Breast epithelium (tissue), 3 donors: ENCODE measurements at regions not wholly inside any gene's neighbourhood (a gene's known extent, or its start where the extent isn't known, plus 50 kb on each side); places are given as distances from the start of the nearest gene placed in this dataset.

Experiments used
- POLR2A ChIP-seq: fragments of 450-650 bp; IDR thresholded peaks from one replicate; pipeline ENCODE4 v1.6.1; 2016; ENCODE audit warnings: antibody characterized with exemption, mild to moderate bottlenecking, moderate library complexity
- POLR2AphosphoS5 ChIP-seq, 3 donors: sonication (generic); formaldehyde crosslinking; IDR thresholded peaks; one replicate each; pipeline ENCODE4 v1.6.1; 2017; ENCODE audit warnings: antibody characterized with exemption in 3 of 3
- TF ChIP-seq, protein P1 (sequence below), 3 donors: fragments of 450-650 bp; IDR thresholded peaks; one replicate each; pipeline ENCODE4 v1.5.1; 2016 to 2017; ENCODE audit warnings: antibody characterized with exemption in 3 of 3, mild to moderate bottlenecking in 3 of 3, moderate library complexity in 3 of 3

DNA sequence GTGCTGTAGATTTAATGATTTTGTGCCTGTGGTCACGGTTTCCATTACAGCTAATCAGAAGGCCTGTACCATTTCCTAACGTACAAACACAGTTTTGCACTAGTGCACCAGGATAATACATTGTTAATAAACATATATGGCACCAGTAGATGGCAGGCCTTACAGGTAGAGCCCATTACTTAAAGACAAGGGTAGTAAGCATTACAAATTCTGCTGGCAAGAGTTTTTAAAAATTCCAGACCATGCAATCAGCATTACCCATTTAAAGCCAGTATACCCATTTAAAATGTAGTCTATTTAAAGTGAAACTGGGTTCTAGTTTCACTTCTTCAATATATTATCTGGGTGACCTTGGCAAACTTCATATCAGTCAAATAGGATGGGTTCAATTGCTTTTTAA lies 224.2 kb downstream of the NUP35 start:
- no peak for TF ChIP-seq POLR2A
- TF ChIP-seq, protein P1, sequence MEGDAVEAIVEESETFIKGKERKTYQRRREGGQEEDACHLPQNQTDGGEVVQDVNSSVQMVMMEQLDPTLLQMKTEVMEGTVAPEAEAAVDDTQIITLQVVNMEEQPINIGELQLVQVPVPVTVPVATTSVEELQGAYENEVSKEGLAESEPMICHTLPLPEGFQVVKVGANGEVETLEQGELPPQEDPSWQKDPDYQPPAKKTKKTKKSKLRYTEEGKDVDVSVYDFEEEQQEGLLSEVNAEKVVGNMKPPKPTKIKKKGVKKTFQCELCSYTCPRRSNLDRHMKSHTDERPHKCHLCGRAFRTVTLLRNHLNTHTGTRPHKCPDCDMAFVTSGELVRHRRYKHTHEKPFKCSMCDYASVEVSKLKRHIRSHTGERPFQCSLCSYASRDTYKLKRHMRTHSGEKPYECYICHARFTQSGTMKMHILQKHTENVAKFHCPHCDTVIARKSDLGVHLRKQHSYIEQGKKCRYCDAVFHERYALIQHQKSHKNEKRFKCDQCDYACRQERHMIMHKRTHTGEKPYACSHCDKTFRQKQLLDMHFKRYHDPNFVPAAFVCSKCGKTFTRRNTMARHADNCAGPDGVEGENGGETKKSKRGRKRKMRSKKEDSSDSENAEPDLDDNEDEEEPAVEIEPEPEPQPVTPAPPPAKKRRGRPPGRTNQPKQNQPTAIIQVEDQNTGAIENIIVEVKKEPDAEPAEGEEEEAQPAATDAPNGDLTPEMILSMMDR (IDR thresholded peaks at IDR 0.05) = no peak
- TF ChIP-seq POLR2AphosphoS5 (IDR thresholded peaks at IDR 0.05) = no peak
